OCI-LY7 (cell line): ENCODE measurements at regions not wholly inside any gene's neighbourhood (a gene's known extent, or its start where the extent isn't known, plus 50 kb on each side); places are given as distances from the start of the nearest gene placed in this dataset.

Experiments used
- EZH2phosphoT487 ChIP-seq: fragments of 200-600 bp; sonication (generic); IDR thresholded peaks from 2 replicates; pipeline ENCODE4 v1.6.1; 2018; ENCODE audit warnings: low read depth, borderline replicate concordance, mild to moderate bottlenecking, mixed run types, antibody characterized with exemption, low read length, moderate library complexity, mixed read lengths
- TF ChIP-seq, protein P1 (sequence below): fragments of 200-600 bp; sonication (generic); conservative IDR thresholded peaks from 2 replicates; pipeline ENCODE4 v1.5.1; 2014; ENCODE audit warnings: mild to moderate bottlenecking, antibody characterized with exemption, low read length, moderate library complexity, mixed read lengths

- TF ChIP-seq, protein P1, sequence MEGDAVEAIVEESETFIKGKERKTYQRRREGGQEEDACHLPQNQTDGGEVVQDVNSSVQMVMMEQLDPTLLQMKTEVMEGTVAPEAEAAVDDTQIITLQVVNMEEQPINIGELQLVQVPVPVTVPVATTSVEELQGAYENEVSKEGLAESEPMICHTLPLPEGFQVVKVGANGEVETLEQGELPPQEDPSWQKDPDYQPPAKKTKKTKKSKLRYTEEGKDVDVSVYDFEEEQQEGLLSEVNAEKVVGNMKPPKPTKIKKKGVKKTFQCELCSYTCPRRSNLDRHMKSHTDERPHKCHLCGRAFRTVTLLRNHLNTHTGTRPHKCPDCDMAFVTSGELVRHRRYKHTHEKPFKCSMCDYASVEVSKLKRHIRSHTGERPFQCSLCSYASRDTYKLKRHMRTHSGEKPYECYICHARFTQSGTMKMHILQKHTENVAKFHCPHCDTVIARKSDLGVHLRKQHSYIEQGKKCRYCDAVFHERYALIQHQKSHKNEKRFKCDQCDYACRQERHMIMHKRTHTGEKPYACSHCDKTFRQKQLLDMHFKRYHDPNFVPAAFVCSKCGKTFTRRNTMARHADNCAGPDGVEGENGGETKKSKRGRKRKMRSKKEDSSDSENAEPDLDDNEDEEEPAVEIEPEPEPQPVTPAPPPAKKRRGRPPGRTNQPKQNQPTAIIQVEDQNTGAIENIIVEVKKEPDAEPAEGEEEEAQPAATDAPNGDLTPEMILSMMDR: no peak
- no peak for TF ChIP-seq EZH2phosphoT487
Measured at GRCh38 chr3:168383573-168383972, 287.8 kb upstream of the GOLIM4 start.
